GM12872 (cell line): ENCODE measurements at regions not wholly inside any gene's neighbourhood (a gene's known extent, or its start where the extent isn't known, plus 50 kb on each side); places are given as distances from the start of the nearest gene placed in this dataset.

Source experiments
- TF ChIP-seq, protein P1 (sequence below): IDR thresholded peaks from 3 replicates; pipeline ENCODE4 v1.5.1; 2011; ENCODE audit warnings: low read depth, mild to moderate bottlenecking, low read length, moderate library complexity; ENCODE audit not compliant: insufficient read depth

DNA sequence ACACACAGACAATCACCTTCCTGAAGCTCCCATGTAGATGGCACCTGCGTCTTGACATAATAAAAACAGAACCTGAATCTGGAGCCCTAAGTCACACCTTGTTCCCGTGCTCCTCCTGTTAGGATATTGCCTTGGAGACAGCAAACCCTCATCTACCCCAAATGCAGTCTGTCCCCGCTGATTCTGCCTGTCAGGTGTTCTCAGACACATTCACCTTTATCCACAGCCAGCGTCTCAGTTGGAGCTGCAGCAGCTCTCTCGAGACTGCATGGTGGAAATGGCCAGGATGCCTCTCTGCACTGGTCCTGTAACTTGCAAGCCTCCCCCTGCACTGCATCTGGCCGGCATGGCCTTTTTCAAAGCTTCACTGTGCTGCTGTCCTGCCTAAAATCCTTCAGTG is 218.0 kb upstream of the ZNF32 start:
- TF ChIP-seq, protein P1, sequence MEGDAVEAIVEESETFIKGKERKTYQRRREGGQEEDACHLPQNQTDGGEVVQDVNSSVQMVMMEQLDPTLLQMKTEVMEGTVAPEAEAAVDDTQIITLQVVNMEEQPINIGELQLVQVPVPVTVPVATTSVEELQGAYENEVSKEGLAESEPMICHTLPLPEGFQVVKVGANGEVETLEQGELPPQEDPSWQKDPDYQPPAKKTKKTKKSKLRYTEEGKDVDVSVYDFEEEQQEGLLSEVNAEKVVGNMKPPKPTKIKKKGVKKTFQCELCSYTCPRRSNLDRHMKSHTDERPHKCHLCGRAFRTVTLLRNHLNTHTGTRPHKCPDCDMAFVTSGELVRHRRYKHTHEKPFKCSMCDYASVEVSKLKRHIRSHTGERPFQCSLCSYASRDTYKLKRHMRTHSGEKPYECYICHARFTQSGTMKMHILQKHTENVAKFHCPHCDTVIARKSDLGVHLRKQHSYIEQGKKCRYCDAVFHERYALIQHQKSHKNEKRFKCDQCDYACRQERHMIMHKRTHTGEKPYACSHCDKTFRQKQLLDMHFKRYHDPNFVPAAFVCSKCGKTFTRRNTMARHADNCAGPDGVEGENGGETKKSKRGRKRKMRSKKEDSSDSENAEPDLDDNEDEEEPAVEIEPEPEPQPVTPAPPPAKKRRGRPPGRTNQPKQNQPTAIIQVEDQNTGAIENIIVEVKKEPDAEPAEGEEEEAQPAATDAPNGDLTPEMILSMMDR: no peak

DNA sequence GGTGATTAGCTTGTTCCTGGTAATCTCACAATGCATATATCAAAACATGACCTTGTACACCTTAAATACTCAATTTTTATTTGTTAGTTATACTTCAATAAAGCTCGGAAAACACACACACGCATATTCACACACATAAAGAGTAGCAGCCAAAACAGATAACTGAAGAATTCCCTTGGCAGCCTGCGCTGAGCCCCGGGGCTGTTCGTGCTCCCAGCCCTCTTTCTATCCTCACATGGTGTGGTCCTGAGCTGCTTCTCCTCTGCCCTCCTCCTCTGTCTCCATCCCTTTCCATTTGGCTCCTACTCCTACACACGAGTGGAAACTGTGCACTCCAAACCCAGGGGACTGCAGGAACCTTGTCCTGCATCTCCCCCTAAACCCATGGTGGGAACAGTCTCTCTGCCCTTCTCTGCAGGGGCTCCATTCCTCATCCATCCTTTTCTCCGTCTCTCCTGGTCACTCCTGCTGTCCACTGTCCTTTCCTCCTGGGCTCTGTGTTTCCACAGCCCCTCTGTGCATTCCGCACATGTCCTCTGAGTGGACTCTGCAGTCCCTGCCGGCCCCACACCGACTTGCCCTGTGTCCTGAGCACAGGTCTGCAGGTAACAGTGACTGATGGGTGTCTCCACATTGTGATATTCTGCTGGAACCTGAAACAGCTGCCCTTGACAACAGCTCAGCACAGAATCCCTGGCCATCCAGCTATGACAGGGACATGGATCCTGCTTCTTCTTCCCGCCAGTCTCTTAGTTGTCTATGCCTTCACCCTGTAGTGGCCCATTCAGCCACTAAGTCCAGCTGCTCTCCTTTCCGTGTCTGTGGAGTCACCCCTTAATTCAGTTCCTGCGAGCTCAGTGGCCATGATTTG is 216.8 kb upstream of the ZNF32 start:
- TF ChIP-seq, protein P1: no peak

DNA sequence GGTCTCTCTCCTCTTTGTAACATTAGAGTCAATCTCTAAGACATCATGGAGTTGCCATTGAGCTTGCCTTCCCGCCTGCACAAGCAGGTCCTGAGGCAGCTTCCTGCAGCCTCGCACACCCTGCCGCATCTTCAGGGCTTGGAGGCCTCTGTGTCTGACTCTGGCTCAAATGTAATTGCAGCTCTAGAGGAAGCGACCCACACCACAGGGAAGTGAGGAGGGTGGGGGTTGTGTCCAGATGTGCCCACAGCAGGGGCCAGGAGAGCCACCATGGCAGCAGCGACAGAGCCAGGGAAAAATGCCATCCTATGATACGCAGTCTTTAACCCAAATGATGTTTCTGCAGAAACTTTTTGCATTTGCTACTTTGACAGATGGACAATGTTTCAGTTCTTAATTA is 216.0 kb upstream of the ZNF32 start:
- TF ChIP-seq, protein P1: no peak

DNA sequence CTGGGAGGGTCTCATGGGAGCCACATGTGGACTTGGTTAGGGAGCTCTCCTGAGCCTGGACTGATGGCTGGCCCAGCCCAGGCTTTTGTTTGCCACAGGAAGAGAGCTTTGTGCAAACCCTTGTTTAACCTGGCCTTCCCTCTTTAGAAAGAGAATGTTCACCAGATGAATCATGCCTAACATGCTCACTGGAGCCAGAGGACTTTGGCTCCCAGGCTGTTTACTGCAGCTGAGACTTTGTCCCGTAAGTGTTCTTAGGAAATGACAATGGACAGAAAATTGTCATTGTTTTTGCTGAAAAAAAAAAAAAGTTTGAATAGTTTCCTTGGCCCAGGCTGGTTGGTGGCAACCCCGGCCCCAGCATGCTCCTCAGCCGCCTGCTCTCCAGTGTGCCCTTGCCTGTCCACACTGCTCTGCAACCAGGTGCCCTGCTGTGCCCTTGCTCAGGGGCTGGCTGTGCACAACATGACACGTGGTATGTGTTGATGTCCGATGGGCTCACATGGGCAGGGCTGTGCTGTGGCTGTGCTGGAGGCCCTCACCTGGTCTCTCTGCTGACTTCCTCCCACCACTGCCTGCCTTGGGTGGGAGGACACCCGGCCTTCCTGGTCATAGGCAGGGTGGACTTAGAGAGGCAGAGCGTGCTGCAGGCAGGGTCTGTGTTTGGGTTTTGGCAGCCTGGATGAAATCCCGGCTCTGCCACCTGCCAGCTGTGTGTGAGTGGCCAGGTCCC is 215.3 kb upstream of the ZNF32 start:
- TF ChIP-seq, protein P1: no peak

DNA sequence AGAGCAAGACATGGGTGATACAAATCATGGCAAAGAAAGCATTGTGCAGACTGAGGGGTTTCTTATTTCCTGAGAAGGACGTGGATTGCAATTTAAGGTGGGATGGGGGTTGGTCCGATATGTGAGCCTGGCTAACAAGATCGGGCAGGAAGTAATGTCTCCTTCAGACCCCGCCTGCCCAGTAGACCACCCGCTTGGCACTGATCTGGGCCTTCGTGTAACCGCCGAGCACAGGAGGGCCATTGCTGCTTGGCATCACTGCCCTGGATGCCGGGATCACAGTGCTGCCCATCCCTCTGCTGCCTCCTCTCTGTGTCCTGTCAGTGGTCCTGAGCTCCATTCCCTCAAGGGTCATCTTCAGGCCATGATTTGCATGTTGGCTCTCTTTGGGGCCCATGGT is 214.6 kb upstream of the ZNF32 start:
- TF ChIP-seq, protein P1: no peak

DNA sequence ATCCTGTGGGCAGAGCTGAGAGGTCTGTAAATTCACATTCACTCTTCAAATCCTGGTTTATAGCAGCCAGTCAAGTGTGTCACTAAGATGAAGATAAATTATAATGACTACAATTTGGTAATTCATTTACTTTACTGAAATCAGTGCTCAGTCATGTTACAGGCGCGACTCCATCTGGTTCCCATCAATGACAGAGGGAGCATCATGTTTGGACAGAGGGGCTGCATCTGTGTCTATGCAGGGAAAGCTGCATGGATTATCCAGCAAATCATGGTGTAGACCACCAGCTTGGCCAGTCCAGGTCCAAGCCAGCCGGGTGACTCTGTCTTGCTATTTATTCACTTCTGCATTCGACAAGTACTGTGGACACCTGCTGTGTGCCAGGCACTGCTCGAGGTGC is 214.1 kb upstream of the ZNF32 start:
- TF ChIP-seq, protein P1: no peak

DNA sequence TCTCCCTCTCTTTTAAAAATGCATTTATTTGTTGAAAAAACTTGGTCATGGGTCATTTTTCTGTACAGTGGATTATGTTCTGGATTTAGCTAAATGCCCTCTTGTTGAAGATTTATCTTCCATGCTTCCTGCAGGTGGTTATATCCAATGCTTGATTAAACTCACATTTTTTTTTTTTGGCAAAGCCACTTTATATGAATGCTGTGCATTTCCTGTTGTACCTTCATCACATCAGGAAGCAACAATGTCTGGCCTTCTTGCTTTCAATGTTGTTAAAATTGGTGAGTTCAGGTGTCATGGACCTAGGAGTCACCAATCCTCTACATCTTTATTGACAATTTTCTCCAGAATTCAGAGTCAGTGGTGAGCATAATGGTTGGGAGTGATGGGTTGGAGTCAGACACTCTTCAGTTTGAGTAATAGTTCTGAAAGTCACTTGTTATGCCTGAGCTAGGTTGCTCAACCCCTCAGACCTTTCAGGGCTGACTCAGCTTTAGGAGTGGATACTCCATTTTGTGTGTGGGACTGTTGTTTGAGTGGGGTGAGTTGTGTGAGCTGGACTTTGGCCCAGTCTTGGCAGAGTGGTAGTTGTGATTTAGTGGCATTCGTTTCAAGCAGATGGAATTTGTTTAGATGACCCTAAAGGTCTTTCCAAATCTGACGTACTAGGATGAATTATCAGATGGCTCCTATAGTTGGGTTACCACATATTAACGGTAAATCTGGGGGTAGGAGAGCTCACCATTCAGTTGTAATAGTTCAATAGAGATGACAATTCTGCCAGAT is 213.5 kb upstream of the ZNF32 start:
- TF ChIP-seq, protein P1: no peak
